GM12878 (cell line): ENCODE measurements at regions not wholly inside any gene's neighbourhood (a gene's known extent, or its start where the extent isn't known, plus 50 kb on each side); places are given as distances from the start of the nearest gene placed in this dataset.
"Not testable (repeated sequence)": the region's sequence is repeated elsewhere in the genome, so short reads cannot be mapped to it uniquely, and the experiment has no call there.

Experiments
- GABPA ChIP-seq: IDR thresholded peaks from 2 replicates; pipeline ENCODE4 v1.6.1; 2014; ENCODE audit warnings: antibody characterized with exemption, low read depth, mild to moderate bottlenecking, inconsistent platforms
- JUNB ChIP-seq: IDR thresholded peaks from 2 replicates; pipeline ENCODE4 v1.6.1; 2016; ENCODE audit warnings: antibody characterized with exemption, mild to moderate bottlenecking
- MEF2B ChIP-seq: fragments of 450-650 bp; IDR thresholded peaks from 2 replicates; pipeline ENCODE4 v1.6.1; 2018; ENCODE audit warnings: mild to moderate bottlenecking, moderate library complexity; ENCODE audit not compliant: partially characterized antibody, poor library complexity, severe bottlenecking
- POLR2AphosphoS5 ChIP-seq: IDR thresholded peaks from 2 replicates; pipeline ENCODE4 v1.6.1; 2011; ENCODE audit warnings: mild to moderate bottlenecking, low read length, inconsistent platforms
- RAD51 ChIP-seq: fragments of 450-650 bp; IDR thresholded peaks from 2 replicates; pipeline ENCODE4 v1.6.1; 2016; ENCODE audit warnings: moderate library complexity, mild to moderate bottlenecking, inconsistent platforms
- TF ChIP-seq, protein P1 (sequence below), 3 experiments: IDR thresholded peaks in 2 of 3; conservative IDR thresholded peaks in 1 of 3; 2 replicates each; pipeline ENCODE4 v1.5.1; 2011; ENCODE audit warnings: low read depth in 3 of 3, low read length in 3 of 3, mild to moderate bottlenecking in 3 of 3, control low read depth in 2 of 3, moderate library complexity in 2 of 3, inconsistent platforms in 1 of 3, mixed read lengths in 1 of 3; ENCODE audit not compliant: control insufficient read depth in 2 of 3, insufficient read depth in 1 of 3; ENCODE audit errors: extremely low read depth in 1 of 3

DNA sequence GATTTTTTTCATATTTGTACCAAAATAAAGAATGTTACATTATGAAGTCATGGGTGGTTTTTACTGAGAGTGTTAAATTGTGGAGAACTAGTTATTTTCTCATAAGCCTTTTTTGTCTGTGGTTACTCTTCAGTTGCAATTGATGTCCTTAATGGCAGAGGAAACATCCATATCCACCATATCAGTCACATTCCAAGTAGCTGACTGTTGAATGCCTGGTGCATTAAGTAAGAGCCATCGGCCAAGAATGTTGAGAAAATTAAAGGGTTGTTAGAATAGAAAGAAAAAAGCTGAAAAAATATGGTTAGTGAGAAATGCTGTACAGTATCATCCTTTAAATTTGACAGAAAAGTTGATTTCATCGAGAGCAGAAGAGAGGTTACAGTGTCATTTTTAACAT is 100.0 kb downstream of the ZNF716 start:
- TF ChIP-seq JUNB, MEF2B, GABPA, RAD51, POLR2AphosphoS5: not testable (repeated sequence)
- TF ChIP-seq, protein P1, sequence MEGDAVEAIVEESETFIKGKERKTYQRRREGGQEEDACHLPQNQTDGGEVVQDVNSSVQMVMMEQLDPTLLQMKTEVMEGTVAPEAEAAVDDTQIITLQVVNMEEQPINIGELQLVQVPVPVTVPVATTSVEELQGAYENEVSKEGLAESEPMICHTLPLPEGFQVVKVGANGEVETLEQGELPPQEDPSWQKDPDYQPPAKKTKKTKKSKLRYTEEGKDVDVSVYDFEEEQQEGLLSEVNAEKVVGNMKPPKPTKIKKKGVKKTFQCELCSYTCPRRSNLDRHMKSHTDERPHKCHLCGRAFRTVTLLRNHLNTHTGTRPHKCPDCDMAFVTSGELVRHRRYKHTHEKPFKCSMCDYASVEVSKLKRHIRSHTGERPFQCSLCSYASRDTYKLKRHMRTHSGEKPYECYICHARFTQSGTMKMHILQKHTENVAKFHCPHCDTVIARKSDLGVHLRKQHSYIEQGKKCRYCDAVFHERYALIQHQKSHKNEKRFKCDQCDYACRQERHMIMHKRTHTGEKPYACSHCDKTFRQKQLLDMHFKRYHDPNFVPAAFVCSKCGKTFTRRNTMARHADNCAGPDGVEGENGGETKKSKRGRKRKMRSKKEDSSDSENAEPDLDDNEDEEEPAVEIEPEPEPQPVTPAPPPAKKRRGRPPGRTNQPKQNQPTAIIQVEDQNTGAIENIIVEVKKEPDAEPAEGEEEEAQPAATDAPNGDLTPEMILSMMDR (IDR thresholded peaks at IDR 0.05 in 2 of 3, conservative IDR thresholded peaks at IDR 0.05 in 1 of 3; ENCODE audit: control insufficient read depth in 2 of 3, extremely low read depth in 1 of 3, insufficient read depth in 1 of 3, low read depth in 3 of 3, low read length in 3 of 3): not testable (repeated sequence)
